ENCODE measurements at regions not wholly inside any gene's neighbourhood (a gene's known extent, or its start where the extent isn't known, plus 50 kb on each side); places are given as distances from the start of the nearest gene placed in this dataset.
A peak's percentile ranks its signal among the peaks of the same experiment; 100 is the strongest.
"Not testable (repeated sequence)": the region's sequence is repeated elsewhere in the genome, so short reads cannot be mapped to it uniquely, and the experiment has no call there.

DNA sequence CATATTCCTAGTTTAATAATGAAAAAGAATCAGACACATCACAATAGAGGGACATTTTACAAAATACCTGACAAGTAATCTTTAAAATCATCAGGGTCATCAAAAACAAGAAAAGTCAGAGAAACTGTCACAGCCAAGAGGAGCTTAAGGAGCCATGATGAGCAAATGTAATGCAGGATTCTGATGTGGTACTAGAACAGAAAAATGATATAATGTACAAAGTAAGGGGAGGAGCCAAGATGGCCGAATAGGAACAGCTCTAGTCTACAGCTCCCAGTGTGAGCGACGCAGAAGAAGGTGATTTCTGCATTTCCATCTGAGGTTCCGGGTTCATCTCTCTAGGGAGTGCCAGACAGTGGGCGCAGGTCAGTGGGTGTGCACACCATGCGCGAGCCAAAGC is 198.0 kb upstream of the FAT3 start:
- DNase-seq (ENCODE audit: low read depth in 2 of 2), result no peak

- DNase-seq (ENCODE audit: low read depth in 2 of 2), result no peak
These were observed 199.8 kb upstream of the FAT3 start for GRCh38 chr11:92024788-92025187.

DNA sequence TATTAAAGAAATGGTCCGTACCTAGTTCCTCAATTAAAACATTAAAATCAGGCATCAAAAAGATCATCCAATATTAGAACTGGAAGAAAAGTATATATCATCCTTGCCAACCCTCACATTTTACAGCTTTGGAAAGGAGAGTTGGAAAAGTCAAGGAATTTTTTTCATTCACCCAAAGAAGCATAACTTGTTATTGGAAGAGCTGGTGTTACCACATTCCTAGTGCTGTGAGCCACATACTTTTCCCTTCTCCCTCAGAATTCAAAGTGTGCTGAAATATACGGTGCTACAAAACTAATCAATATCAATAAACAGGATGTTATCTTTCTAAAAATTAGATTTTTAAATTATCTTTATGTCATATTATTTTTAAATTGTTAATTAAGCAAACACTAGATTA is 202.1 kb upstream of the FAT3 start:
- DNase-seq (ENCODE audit: low read depth in 2 of 2), result no peak

DNA sequence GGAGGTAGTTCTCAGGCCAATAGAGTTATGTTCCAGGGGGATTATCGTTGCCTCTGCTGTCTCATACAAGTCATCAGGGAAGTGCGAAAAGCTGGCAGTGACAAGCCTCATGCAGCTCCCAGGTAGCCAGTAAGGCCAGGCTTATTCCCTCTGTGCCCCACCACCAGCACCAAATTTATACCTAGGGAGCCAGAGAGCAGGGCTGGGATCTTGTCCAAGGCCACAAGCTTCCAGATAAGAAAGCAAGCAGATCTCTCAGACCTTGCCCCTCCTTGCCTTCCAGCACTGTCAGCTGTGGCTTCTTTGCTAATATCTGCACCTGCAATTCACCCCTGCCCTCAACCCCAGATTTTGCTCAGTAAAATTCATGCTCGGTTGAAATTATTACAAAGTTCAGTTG is 206.3 kb upstream of the FAT3 start:
- DNase-seq (ENCODE audit: low read depth in 2 of 2), result no peak

GRCh38 chr11:92008249-92008648 is 216.4 kb upstream of the FAT3 start:
- no peak for DNase-seq (ENCODE audit: low read depth in 2 of 2)

GRCh38 chr11:92002568-92002967 is 222.1 kb upstream of the FAT3 start:
- DNase-seq (ENCODE audit: low read depth in 2 of 2), result no peak

GRCh38 chr11:91998481-91998880 is 226.1 kb upstream of the FAT3 start:
- no peak for DNase-seq (ENCODE audit: low read depth in 2 of 2)

- DNase-seq (ENCODE audit: low read depth in 2 of 2), result no peak
These were observed 227.4 kb upstream of the FAT3 start for GRCh38 chr11:91997226-91997625.

- DNase-seq (ENCODE audit: low read depth in 2 of 2), result no peak
These were observed 228.1 kb upstream of the FAT3 start for GRCh38 chr11:91996526-91996925.

DNA sequence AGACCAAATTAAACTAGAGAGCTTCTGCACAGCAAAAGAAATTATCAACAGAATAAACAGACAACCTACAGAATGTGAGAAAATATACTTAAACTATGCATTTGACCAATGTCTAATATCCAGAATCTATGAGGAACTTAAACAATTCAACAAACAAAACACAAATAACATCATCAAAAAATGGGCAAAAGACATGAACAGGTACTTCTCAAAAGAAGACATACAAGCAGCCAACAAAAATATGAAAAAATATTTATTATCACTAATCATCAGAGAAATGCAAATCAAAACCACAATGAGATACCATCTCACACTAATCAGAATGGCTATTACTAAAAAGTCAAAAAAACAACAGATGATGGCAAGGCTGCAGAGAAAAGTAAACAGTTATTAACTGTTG is 236.2 kb upstream of the FAT3 start:
- not testable (repeated sequence) for DNase-seq (ENCODE audit: low read depth in 2 of 2)

- DNase-seq (ENCODE audit: low read depth in 2 of 2), result no peak
These were observed 238.4 kb upstream of the FAT3 start for GRCh38 chr11:91986218-91986617.

DNA sequence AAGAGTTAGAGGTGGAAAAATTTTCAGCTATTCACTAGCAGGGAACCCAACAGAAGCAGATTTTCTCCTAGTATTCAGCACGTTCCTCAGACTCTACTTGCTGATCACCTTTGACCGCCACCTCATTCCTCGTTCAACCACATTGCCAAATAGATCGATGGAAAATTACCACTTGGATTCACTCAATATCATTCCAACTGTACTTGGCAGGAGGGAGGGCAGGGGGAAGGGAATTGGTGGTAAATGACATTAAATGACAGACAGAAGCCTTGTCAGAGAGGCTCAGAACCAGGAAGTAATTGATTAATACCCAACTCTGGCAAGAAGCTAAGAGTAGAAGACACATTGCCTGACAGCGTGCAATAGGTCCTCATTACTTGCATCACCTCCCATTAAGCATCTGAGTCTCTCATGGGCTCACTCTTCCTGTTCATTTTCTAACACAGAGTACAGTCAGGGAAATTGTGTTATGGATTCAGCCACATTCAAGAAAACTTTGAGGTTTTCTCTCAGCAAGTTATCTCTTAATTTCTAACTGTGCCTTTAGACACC is 240.5 kb upstream of the FAT3 start:
- DNase-seq (ENCODE audit: low read depth in 2 of 2), result no peak

DNA sequence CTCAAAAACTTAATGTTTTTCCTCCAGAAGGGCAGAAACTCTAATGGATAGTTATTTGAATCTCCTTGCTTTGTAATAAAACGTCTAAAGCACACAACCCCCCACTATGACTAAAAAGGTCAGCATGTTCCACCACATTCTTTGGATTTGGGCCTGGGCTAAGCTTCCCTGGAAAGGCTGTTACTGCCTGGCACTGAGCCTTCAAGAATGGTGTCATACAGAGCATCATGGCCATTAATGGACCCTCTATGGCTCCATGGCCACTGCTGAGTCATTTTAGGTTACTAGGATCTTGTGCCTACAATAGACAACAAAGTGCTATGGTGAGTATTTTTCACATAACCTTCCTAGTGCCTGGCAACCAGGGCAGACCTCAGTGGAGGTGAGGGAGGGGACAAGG is 242.6 kb upstream of the FAT3 start:
- DNase-seq (ENCODE audit: low read depth in 2 of 2), result peak; percentile 94

DNA sequence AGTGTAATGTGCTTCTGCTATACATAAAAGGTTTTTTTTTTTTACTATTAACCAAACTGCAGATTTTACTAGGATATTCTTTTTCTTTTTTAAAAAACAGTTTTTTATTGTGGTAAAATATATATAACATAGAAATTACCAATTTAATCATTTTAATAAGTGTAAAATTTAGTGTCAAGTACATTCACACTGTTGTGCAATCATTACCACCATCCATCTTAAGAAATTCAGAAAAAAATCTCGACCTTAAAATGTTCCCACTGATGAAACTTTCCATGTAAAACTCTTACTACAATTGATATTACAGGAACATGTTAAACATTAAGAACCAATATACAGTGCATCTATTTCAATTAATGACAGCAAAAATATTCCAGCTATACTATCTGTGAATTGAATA is 244.8 kb upstream of the FAT3 start:
- no peak for DNase-seq (ENCODE audit: low read depth in 2 of 2)

GRCh38 chr11:91978747-91979146 is 245.9 kb upstream of the FAT3 start:
- DNase-seq (ENCODE audit: low read depth in 2 of 2), result peak; percentile 10 to 12

GRCh38 chr11:91972665-91973266 is 251.9 kb upstream of the FAT3 start:
- DNase-seq (ENCODE audit: low read depth in 2 of 2), result no peak

DNA sequence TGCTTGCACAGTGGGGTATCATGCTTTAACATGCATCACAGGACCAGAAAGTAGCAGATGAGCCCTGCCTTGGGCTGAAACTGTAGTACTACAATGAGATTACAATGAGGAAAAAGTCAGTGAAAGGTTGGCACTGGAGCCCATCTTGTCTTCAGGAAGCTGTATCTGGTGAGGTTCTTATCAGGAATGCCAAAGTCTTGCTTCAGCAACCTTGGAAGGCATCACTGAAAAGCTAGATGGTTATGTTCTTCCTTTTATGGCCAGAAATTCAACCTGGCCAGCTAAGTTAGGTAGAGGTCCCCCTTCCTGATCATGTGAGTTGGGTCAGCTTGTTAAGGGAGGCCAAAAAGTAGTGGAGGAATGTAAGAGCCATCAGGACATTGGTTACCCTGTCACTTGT is 254.0 kb upstream of the FAT3 start:
- DNase-seq (ENCODE audit: low read depth in 2 of 2), result no peak

DNA sequence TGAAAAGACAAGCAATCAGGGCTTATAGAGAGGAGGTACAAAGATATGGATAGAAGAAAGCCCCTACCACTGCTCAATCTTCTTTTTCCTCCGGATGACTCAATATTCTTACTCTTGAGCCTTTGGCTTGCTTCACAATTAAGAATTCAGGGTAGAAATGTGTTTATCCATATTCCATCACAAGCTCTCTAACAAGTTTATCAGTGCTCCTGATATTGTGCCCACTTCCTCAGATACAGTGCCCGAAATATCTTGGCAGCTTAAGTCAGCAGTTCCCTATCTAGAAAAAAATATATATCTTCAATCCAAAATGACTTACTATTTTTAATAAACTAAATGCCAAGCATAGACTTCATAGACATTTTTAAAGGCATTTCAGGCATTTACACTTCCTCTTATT is 255.1 kb upstream of the FAT3 start:
- DNase-seq (ENCODE audit: low read depth in 2 of 2), result no peak

DNA sequence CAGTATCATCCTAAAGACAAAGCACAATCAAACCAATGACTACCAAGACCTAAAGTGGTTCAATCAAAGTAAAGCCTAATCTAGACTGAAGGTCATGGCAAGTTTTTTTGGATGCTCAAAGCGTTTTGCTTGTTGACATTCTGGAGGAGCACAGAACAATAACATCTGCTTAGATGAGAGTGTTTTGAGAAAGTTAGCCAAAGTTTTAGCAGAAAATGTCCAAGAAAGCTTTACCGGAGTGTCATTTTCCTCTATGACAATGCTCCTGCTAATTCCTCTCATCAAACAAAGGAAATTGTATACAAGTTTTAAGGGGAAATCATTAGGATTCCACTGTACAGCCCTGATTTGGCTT is 256.9 kb upstream of the FAT3 start:
- no peak for DNase-seq (ENCODE audit: low read depth in 2 of 2)

- DNase-seq (ENCODE audit: low read depth in 2 of 2), result no peak
These were observed 257.5 kb upstream of the FAT3 start for GRCh38 chr11:91967026-91967690.

DNA sequence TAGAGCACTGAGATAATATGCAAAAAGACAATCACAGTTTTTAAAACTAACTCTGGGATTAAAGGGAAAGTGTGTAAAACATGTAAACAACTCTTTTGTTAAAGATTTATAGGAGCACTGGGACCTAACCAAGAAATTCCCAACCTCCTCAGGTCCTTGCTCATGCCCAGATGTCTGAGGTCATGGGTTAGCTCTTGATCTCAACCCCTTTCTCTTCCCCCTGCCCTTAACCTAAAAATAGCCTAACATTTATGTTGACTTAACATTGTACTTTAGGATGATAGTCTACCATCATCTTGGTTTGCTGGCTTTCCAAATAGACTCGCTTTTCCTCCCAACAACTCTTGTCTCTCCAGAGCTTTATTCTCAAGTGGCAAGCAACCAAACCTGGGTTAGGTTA is 258.2 kb upstream of the FAT3 start:
- DNase-seq (ENCODE audit: low read depth in 2 of 2), result no peak

GRCh38 chr11:91960770-91961169 is 263.8 kb upstream of the FAT3 start:
- DNase-seq (ENCODE audit: low read depth in 2 of 2), result no peak

DNA sequence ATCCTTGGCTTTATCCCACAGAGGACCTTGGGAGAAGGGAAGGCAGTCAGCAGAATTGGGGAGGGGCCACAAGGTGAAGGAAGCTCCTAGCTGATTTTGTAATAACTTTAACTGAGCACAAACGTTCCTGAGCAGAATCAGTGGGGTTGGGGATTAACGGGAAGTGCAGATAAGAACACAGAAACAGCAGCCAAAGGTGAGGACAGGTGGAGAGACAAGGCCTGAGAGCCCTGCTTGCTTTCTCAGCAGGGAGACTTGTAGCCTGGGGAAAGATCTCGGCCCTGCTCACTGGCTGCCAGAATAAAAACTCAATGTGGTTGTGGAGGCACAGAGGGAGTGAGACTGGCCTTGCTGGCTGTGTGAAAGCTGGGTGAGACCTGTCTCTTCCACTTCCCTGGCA is 265.2 kb upstream of the FAT3 start:
- DNase-seq (ENCODE audit: low read depth in 2 of 2), result no peak

DNA sequence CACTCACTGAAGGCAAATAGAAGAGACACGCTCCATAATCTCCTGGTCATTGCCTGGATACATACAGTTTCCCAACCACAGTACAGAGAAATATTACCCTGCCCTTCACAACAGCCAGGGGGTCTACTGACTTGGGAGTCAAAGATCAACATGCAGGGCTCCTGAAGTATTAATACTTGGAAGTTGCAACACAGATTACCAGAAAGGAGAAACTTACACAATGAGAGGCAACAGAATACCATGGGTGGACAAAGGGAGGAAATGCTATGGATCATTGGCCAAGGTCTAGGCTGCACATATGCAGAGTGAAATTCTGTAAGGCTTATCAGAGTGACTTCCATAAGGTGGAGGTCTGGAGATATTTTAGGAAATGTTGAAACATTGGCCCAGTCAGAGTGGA is 267.9 kb upstream of the FAT3 start:
- no peak for DNase-seq (ENCODE audit: low read depth in 2 of 2)

Data from fibroblast of skin of left quadriceps (primary cell).